ENCODE measurements at regions not wholly inside any gene's neighbourhood (a gene's known extent, or its start where the extent isn't known, plus 50 kb on each side); places are given as distances from the start of the nearest gene placed in this dataset.

- Histone ChIP-seq H3K9ac (ENCODE audit: low read depth, low read length) (no peak overlapping the region), H3K9me3 (ENCODE audit: control insufficient read depth, insufficient read depth, low read length) (no peaks in the 10 kb centered on the region), H3K36me3 (ENCODE audit: control insufficient read depth, insufficient read depth, low read length) (no peaks in the 10 kb centered on the region), H3K4me1 (ENCODE audit: control insufficient read depth, insufficient read depth, low read length) (no peaks in the 10 kb centered on the region), H3K4me3 (ENCODE audit: low read depth, low read length) (no peak overlapping the region), H3K27me3 (ENCODE audit: control insufficient read depth, insufficient read depth, low read length) (no peaks in the 10 kb centered on the region)
These were observed 149.5 kb upstream of the MAFB start for GRCh38 chr20:40838509-40838908.

- H3K9ac ChIP-seq (ENCODE audit: low read depth, low read length) = no peak overlapping the region
- H3K9me3 ChIP-seq (ENCODE audit: control insufficient read depth, insufficient read depth, low read length) = no peaks in the 10 kb centered on the region
- H3K4me3 ChIP-seq (ENCODE audit: low read depth, low read length) = no peak overlapping the region
- H3K27me3 ChIP-seq (ENCODE audit: control insufficient read depth, insufficient read depth, low read length) = no peaks in the 10 kb centered on the region
- no peaks in the 10 kb centered on the region for H3K4me1 ChIP-seq (ENCODE audit: control insufficient read depth, insufficient read depth, low read length)
- no peaks in the 10 kb centered on the region for H3K36me3 ChIP-seq (ENCODE audit: control insufficient read depth, insufficient read depth, low read length)
These were observed 154.2 kb upstream of the MAFB start for GRCh38 chr20:40843251-40843650.

GRCh38 chr20:40844332-40844731 is 155.3 kb upstream of the MAFB start:
- no peaks in the 10 kb centered on the region for H3K9me3 ChIP-seq (ENCODE audit: control insufficient read depth, insufficient read depth, low read length)
- no peaks in the 10 kb centered on the region for H3K4me1 ChIP-seq (ENCODE audit: control insufficient read depth, insufficient read depth, low read length)
- no peaks in the 10 kb centered on the region for H3K36me3 ChIP-seq (ENCODE audit: control insufficient read depth, insufficient read depth, low read length)
- no peak overlapping the region for H3K9ac ChIP-seq (ENCODE audit: low read depth, low read length)
- H3K27me3 ChIP-seq (ENCODE audit: control insufficient read depth, insufficient read depth, low read length) = no peaks in the 10 kb centered on the region
- no peak overlapping the region for H3K4me3 ChIP-seq (ENCODE audit: low read depth, low read length)

- H3K27me3 ChIP-seq (ENCODE audit: control insufficient read depth, insufficient read depth, low read length) = no peaks in the 10 kb centered on the region
- H3K9ac ChIP-seq (ENCODE audit: low read depth, low read length) = no peak overlapping the region
- no peaks in the 10 kb centered on the region for H3K36me3 ChIP-seq (ENCODE audit: control insufficient read depth, insufficient read depth, low read length)
- no peaks in the 10 kb centered on the region for H3K4me1 ChIP-seq (ENCODE audit: control insufficient read depth, insufficient read depth, low read length)
- no peak overlapping the region for H3K4me3 ChIP-seq (ENCODE audit: low read depth, low read length)
- H3K9me3 ChIP-seq (ENCODE audit: control insufficient read depth, insufficient read depth, low read length) = no peaks in the 10 kb centered on the region
These were observed 159.1 kb upstream of the MAFB start for GRCh38 chr20:40848096-40848495.

GRCh38 chr20:40848526-40848925 is 159.5 kb upstream of the MAFB start:
- Histone ChIP-seq H3K9me3 (ENCODE audit: control insufficient read depth, insufficient read depth, low read length) (no peaks in the 10 kb centered on the region), H3K27me3 (ENCODE audit: control insufficient read depth, insufficient read depth, low read length) (peaks cover under 1% of the 10 kb centered on the region), H3K9ac (ENCODE audit: low read depth, low read length) (no peak overlapping the region), H3K36me3 (ENCODE audit: control insufficient read depth, insufficient read depth, low read length) (no peaks in the 10 kb centered on the region), H3K4me1 (ENCODE audit: control insufficient read depth, insufficient read depth, low read length) (no peaks in the 10 kb centered on the region), H3K4me3 (ENCODE audit: low read depth, low read length) (no peak overlapping the region)

- H3K27me3 ChIP-seq (ENCODE audit: control insufficient read depth, insufficient read depth, low read length) = peaks cover 2% of the 10 kb centered on the region
- H3K9me3 ChIP-seq (ENCODE audit: control insufficient read depth, insufficient read depth, low read length) = no peaks in the 10 kb centered on the region
- no peaks in the 10 kb centered on the region for H3K36me3 ChIP-seq (ENCODE audit: control insufficient read depth, insufficient read depth, low read length)
- H3K4me3 ChIP-seq (ENCODE audit: low read depth, low read length) = no peak overlapping the region
- H3K9ac ChIP-seq (ENCODE audit: low read depth, low read length) = no peak overlapping the region
- H3K4me1 ChIP-seq (ENCODE audit: control insufficient read depth, insufficient read depth, low read length) = no peaks in the 10 kb centered on the region
These were observed 160.4 kb upstream of the MAFB start for GRCh38 chr20:40849456-40849855.

- no peak overlapping the region for H3K9ac ChIP-seq (ENCODE audit: low read depth, low read length)
- H3K9me3 ChIP-seq (ENCODE audit: control insufficient read depth, insufficient read depth, low read length) = no peaks in the 10 kb centered on the region
- no peak overlapping the region for H3K4me3 ChIP-seq (ENCODE audit: low read depth, low read length)
- H3K36me3 ChIP-seq (ENCODE audit: control insufficient read depth, insufficient read depth, low read length) = no peaks in the 10 kb centered on the region
- no peaks in the 10 kb centered on the region for H3K4me1 ChIP-seq (ENCODE audit: control insufficient read depth, insufficient read depth, low read length)
- H3K27me3 ChIP-seq (ENCODE audit: control insufficient read depth, insufficient read depth, low read length) = peaks cover 2% of the 10 kb centered on the region
These were observed 162.0 kb upstream of the MAFB start for GRCh38 chr20:40851051-40851450.

- no peak overlapping the region for H3K9ac ChIP-seq (ENCODE audit: low read depth, low read length)
These were observed 166.2 kb upstream of the MAFB start for GRCh38 chr20:40855269-40855668.

GRCh38 chr20:40856653-40857052 is 167.6 kb upstream of the MAFB start:
- Histone ChIP-seq H3K27me3 (ENCODE audit: control insufficient read depth, insufficient read depth, low read length) (peaks cover 2% of the 10 kb centered on the region), H3K4me3 (ENCODE audit: low read depth, low read length) (no peak overlapping the region), H3K4me1 (ENCODE audit: control insufficient read depth, insufficient read depth, low read length) (peaks cover 9% of the 10 kb centered on the region)

More at GRCh38 chr20:40855269-40855668, 166.2 kb upstream of the MAFB start:
- Histone ChIP-seq H3K4me3 (ENCODE audit: low read depth, low read length) (no peak overlapping the region), H3K4me1 (ENCODE audit: control insufficient read depth, insufficient read depth, low read length) (peaks cover 9% of the 10 kb centered on the region), H3K9me3 (ENCODE audit: control insufficient read depth, insufficient read depth, low read length) (no peaks in the 10 kb centered on the region), H3K36me3 (ENCODE audit: control insufficient read depth, insufficient read depth, low read length) (no peaks in the 10 kb centered on the region), H3K27me3 (ENCODE audit: control insufficient read depth, insufficient read depth, low read length) (peaks cover 2% of the 10 kb centered on the region)

GRCh38 chr20:40860487-40860902 is 168.1 kb upstream of the TOP1 start:
- no peaks in the 10 kb centered on the region for H3K9me3 ChIP-seq (ENCODE audit: control insufficient read depth, insufficient read depth, low read length)
- no peaks in the 10 kb centered on the region for H3K27me3 ChIP-seq (ENCODE audit: control insufficient read depth, insufficient read depth, low read length)
- no peaks in the 10 kb centered on the region for H3K36me3 ChIP-seq (ENCODE audit: control insufficient read depth, insufficient read depth, low read length)
- peaks cover 9% of the 10 kb centered on the region for H3K4me1 ChIP-seq (ENCODE audit: control insufficient read depth, insufficient read depth, low read length)
- no peak overlapping the region for H3K4me3 ChIP-seq (ENCODE audit: low read depth, low read length)
- H3K9ac ChIP-seq (ENCODE audit: low read depth, low read length) = no peak overlapping the region

More at GRCh38 chr20:40856653-40857052, 167.6 kb upstream of the MAFB start:
- H3K9ac ChIP-seq (ENCODE audit: low read depth, low read length) = no peak overlapping the region
- no peaks in the 10 kb centered on the region for H3K36me3 ChIP-seq (ENCODE audit: control insufficient read depth, insufficient read depth, low read length)
- no peaks in the 10 kb centered on the region for H3K9me3 ChIP-seq (ENCODE audit: control insufficient read depth, insufficient read depth, low read length)

GRCh38 chr20:40861427-40862008 is 167.1 kb upstream of the TOP1 start:
- Histone ChIP-seq H3K9me3 (ENCODE audit: control insufficient read depth, insufficient read depth, low read length) (no peaks in the 10 kb centered on the region), H3K36me3 (ENCODE audit: control insufficient read depth, insufficient read depth, low read length) (no peaks in the 10 kb centered on the region), H3K4me3 (ENCODE audit: low read depth, low read length) (no peak overlapping the region), H3K27me3 (ENCODE audit: control insufficient read depth, insufficient read depth, low read length) (no peaks in the 10 kb centered on the region), H3K9ac (ENCODE audit: low read depth, low read length) (no peak overlapping the region), H3K4me1 (ENCODE audit: control insufficient read depth, insufficient read depth, low read length) (peaks cover 9% of the 10 kb centered on the region)

- Histone ChIP-seq H3K9me3 (ENCODE audit: control insufficient read depth, insufficient read depth, low read length) (no peaks in the 10 kb centered on the region), H3K4me3 (ENCODE audit: low read depth, low read length) (no peak overlapping the region), H3K4me1 (ENCODE audit: control insufficient read depth, insufficient read depth, low read length) (peaks cover 6% of the 10 kb centered on the region), H3K9ac (ENCODE audit: low read depth, low read length) (no peak overlapping the region), H3K36me3 (ENCODE audit: control insufficient read depth, insufficient read depth, low read length) (no peaks in the 10 kb centered on the region), H3K27me3 (ENCODE audit: control insufficient read depth, insufficient read depth, low read length) (no peaks in the 10 kb centered on the region)
These were observed 165.2 kb upstream of the TOP1 start for GRCh38 chr20:40863355-40863919.

Measured in iPS-15b (cell line).